ENCODE measurements at regions not wholly inside any gene's neighbourhood (a gene's known extent, or its start where the extent isn't known, plus 50 kb on each side); places are given as distances from the start of the nearest gene placed in this dataset. TPM values are rescaled to one million over a fixed set of nuclear protein-coding genes. Genes with fewer than 3 reads are reported as not detected.

Small RNAs in the stretch of these regions (small RNA-seq; reads per million reads assigned to genes)
- not detected for gene RNU6-627P
